ENCODE measurements at regions not wholly inside any gene's neighbourhood (a gene's known extent, or its start where the extent isn't known, plus 50 kb on each side); places are given as distances from the start of the nearest gene placed in this dataset.

GRCh38 chr18:70641156-70641775, 352.4 kb downstream of the SOCS6 start:
- Histone ChIP-seq H3K4me2 (ENCODE audit: low read length) (no peak overlapping the region), H3K27ac (ENCODE audit: low read depth, low read length) (no peak overlapping the region), H3K9me3 (ENCODE audit: control insufficient read depth in 1 of 2, insufficient read depth in 1 of 2, low read depth in 1 of 2, low read length in 2 of 2) (no peaks in the 10 kb centered on the region), H3K36me3 (ENCODE audit: control insufficient read depth in 1 of 2, insufficient read depth in 2 of 2, low read length in 2 of 2) (no peaks in the 10 kb centered on the region), H3K9ac (ENCODE audit: low read length) (no peak overlapping the region), H3K27me3 (ENCODE audit: insufficient read depth, low read length) (no peaks in the 10 kb centered on the region), H3K4me1 (ENCODE audit: control insufficient read depth in 1 of 2, insufficient read depth in 2 of 2, low read length in 2 of 2) (no peaks in the 10 kb centered on the region), H2AFZ (ENCODE audit: low read depth, low read length, poor library complexity, severe bottlenecking) (no peak overlapping the region), H3K79me2 (ENCODE audit: insufficient read depth, low read length) (no peaks in the 10 kb centered on the region), H3K9me2 (ENCODE audit: insufficient read depth) (no peaks in the 10 kb centered on the region), H3K4me3 (replicated peaks in 1 of 2; ENCODE audit: low read depth in 1 of 2, low read length in 2 of 2) (no peak overlapping the region), H4K20me1 (ENCODE audit: insufficient read depth) (no peaks in the 10 kb centered on the region)
- ChIA-PET RAD21 (ENCODE audit: low non-redundant PET in 1 of 2, low total read pairs in 2 of 2, uncharacterized antibody in 2 of 2, unreplicated experiment in 2 of 2) (no interaction called here), POLR2A (no interaction called here), CTCF (no interaction called here)
- intact Hi-C loops (cut with micrococcal nuclease) = no loop called here
- TF ChIP-seq SIN3A (IDR thresholded peaks at IDR 0.05; ENCODE audit: low read depth) (no peak), EGR1 (IDR thresholded peaks at IDR 0.05; ENCODE audit: low read depth) (no peak)
- no TSS peak for BruUV-seq (replicated peaks)
- DNase-seq (ENCODE audit: low read depth, low spot score) (no peak), ATAC-seq (no peak)

- ChIA-PET POLR2A (no interaction called here), CTCF (no interaction called here), RAD21 (ENCODE audit: low non-redundant PET in 1 of 2, low total read pairs in 2 of 2, uncharacterized antibody in 2 of 2, unreplicated experiment in 2 of 2) (no interaction called here)
- no peak overlapping the region for H3K4me3 ChIP-seq (replicated peaks in 1 of 2; ENCODE audit: low read depth in 1 of 2, low read length in 2 of 2)
- no peaks in the 10 kb centered on the region for H3K27me3 ChIP-seq (ENCODE audit: insufficient read depth, low read length)
- H2AFZ ChIP-seq (ENCODE audit: low read depth, low read length, poor library complexity, severe bottlenecking) = no peak overlapping the region
- ATAC-seq (no peak), DNase-seq (ENCODE audit: low read depth, low spot score) (no peak)
- no peaks in the 10 kb centered on the region for H3K9me3 ChIP-seq (ENCODE audit: control insufficient read depth in 1 of 2, insufficient read depth in 1 of 2, low read depth in 1 of 2, low read length in 2 of 2)
- no peak overlapping the region for H3K4me2 ChIP-seq (ENCODE audit: low read length)
- no peak overlapping the region for H3K9ac ChIP-seq (ENCODE audit: low read length)
- BruUV-seq (replicated peaks) = no TSS peak
- H4K20me1 ChIP-seq (ENCODE audit: insufficient read depth) = no peaks in the 10 kb centered on the region
- no peaks in the 10 kb centered on the region for H3K9me2 ChIP-seq (ENCODE audit: insufficient read depth)
- no peaks in the 10 kb centered on the region for H3K36me3 ChIP-seq (ENCODE audit: control insufficient read depth in 1 of 2, insufficient read depth in 2 of 2, low read length in 2 of 2)
- intact Hi-C loops (cut with micrococcal nuclease) = no loop called here
- H3K27ac ChIP-seq (ENCODE audit: low read depth, low read length) = no peak overlapping the region
- H3K79me2 ChIP-seq (ENCODE audit: insufficient read depth, low read length) = no peaks in the 10 kb centered on the region
- no peaks in the 10 kb centered on the region for H3K4me1 ChIP-seq (ENCODE audit: control insufficient read depth in 1 of 2, insufficient read depth in 2 of 2, low read length in 2 of 2)
- TF ChIP-seq EGR1 (IDR thresholded peaks at IDR 0.05; ENCODE audit: low read depth) (no peak), CTCF (IDR thresholded peaks at IDR 0.05 in 2 of 3, conservative IDR thresholded peaks at IDR 0.05 in 1 of 3; ENCODE audit: borderline replicate concordance in 1 of 3, insufficient read depth in 1 of 3, low read depth in 2 of 3, low read length in 2 of 3) (no peak), SP1 (IDR thresholded peaks at IDR 0.05; ENCODE audit: low read depth) (no peak), CEBPB (IDR thresholded peaks at IDR 0.05; ENCODE audit: low read depth) (no peak), SIN3A (IDR thresholded peaks at IDR 0.05; ENCODE audit: low read depth) (no peak), REST (IDR thresholded peaks at IDR 0.05; ENCODE audit: low read depth) (no peak), TCF7L2 (IDR thresholded peaks at IDR 0.05; ENCODE audit: borderline replicate concordance, extremely low read depth, insufficient read depth, insufficient read length) (no peak), ZFX (IDR thresholded peaks at IDR 0.05) (no peak), ZNF274 (IDR thresholded peaks at IDR 0.05; ENCODE audit: low read depth, low read length) (no peak), CBX3 (IDR thresholded peaks at IDR 0.05; ENCODE audit: low read depth) (no peak)
- TF ChIP-seq, protein P1, sequence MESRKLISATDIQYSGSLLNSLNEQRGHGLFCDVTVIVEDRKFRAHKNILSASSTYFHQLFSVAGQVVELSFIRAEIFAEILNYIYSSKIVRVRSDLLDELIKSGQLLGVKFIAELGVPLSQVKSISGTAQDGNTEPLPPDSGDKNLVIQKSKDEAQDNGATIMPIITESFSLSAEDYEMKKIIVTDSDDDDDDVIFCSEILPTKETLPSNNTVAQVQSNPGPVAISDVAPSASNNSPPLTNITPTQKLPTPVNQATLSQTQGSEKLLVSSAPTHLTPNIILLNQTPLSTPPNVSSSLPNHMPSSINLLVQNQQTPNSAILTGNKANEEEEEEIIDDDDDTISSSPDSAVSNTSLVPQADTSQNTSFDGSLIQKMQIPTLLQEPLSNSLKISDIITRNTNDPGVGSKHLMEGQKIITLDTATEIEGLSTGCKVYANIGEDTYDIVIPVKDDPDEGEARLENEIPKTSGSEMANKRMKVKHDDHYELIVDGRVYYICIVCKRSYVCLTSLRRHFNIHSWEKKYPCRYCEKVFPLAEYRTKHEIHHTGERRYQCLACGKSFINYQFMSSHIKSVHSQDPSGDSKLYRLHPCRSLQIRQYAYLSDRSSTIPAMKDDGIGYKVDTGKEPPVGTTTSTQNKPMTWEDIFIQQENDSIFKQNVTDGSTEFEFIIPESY (IDR thresholded peaks at IDR 0.05; ENCODE audit: extremely low read depth, insufficient replicate concordance, low read length) = no peak
Measured at GRCh38 chr18:70640336-70640887, 351.6 kb downstream of the SOCS6 start.

Data from HCT116 (cell line).